ENCODE measurements at regions not wholly inside any gene's neighbourhood (a gene's known extent, or its start where the extent isn't known, plus 50 kb on each side); places are given as distances from the start of the nearest gene placed in this dataset.

DNA sequence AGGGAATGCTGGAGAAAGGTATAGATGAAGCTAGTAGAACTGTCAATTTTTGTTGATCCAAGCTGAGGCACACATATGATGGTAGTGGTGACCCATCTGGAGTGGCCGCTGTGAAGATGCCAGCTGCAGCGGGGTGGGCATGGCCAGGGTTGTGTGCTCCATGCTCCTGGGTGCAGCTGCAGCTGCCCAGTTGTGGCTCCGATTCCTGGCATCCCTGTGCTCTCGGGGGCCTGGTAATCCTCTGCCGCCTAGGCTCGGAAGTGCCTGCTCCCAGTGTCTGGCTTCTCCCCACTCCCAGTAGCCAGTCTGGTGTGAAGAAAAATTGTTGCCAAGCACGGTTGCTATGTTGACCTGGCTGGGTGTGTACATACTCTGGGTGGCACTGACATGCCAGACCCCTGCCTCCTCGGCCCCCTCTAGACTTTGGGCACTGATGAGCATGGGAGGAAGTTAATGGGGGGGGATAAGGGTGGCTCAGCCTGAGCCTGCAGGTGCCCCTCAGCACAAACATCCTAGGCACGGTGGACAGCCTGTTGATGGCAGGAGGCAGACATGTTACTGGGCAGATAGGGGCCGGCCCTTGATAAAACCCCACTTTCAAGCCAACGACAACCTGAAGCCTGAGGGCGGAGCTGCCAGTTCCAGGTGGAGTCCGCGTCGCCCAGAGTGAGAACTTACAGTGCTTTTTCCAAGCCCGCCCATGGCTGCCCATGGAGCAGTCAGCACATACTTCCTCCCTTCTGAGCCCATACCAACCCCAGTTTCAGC lies 1400.7 kb downstream of the PCDH9 start:
- FAIRE-seq (no peak), DNase-seq (ENCODE audit: insufficient read length, low spot score) (no peak)
- TF ChIP-seq, protein P1, sequence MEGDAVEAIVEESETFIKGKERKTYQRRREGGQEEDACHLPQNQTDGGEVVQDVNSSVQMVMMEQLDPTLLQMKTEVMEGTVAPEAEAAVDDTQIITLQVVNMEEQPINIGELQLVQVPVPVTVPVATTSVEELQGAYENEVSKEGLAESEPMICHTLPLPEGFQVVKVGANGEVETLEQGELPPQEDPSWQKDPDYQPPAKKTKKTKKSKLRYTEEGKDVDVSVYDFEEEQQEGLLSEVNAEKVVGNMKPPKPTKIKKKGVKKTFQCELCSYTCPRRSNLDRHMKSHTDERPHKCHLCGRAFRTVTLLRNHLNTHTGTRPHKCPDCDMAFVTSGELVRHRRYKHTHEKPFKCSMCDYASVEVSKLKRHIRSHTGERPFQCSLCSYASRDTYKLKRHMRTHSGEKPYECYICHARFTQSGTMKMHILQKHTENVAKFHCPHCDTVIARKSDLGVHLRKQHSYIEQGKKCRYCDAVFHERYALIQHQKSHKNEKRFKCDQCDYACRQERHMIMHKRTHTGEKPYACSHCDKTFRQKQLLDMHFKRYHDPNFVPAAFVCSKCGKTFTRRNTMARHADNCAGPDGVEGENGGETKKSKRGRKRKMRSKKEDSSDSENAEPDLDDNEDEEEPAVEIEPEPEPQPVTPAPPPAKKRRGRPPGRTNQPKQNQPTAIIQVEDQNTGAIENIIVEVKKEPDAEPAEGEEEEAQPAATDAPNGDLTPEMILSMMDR (IDR thresholded peaks at IDR 0.05; ENCODE audit: insufficient read depth, missing control alignments): no peak

- DNase-seq (ENCODE audit: insufficient read length, low spot score): no peak
- TF ChIP-seq, protein P1 (IDR thresholded peaks at IDR 0.05; ENCODE audit: insufficient read depth, missing control alignments): no peak
- FAIRE-seq: no peak
These were observed 1403.5 kb downstream of the PCDH9 start for GRCh38 chr13:65826657-65827056.

DNA sequence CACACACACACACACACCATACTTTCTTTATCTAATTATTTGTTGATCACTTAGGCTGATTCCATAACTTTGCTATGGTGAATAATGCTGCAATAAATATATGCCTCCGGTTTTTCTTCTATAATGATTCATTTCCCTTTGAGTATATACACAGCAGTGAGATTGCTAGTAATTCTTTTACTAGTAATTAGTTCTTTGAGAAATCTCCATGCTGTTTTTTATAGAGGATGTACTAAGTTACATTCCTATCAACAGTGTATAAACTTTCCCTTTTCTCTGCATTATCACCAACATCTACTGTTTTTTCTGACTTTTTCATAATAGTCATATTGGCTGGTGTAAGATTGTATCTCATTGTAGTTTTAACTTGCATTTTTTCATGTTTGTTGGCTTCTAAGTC lies 1405.1 kb downstream of the PCDH9 start:
- no peak for DNase-seq (ENCODE audit: insufficient read length, low spot score)
- TF ChIP-seq, protein P1 (IDR thresholded peaks at IDR 0.05; ENCODE audit: insufficient read depth, missing control alignments): no peak
- no peak for FAIRE-seq

- peak; percentile 25 for FAIRE-seq
- no peak for DNase-seq (ENCODE audit: insufficient read length, low spot score)
- TF ChIP-seq, protein P1 (IDR thresholded peaks at IDR 0.05; ENCODE audit: insufficient read depth, missing control alignments): no peak
These were observed 1422.1 kb downstream of the PCDH9 start for GRCh38 chr13:65808061-65808460.

DNA sequence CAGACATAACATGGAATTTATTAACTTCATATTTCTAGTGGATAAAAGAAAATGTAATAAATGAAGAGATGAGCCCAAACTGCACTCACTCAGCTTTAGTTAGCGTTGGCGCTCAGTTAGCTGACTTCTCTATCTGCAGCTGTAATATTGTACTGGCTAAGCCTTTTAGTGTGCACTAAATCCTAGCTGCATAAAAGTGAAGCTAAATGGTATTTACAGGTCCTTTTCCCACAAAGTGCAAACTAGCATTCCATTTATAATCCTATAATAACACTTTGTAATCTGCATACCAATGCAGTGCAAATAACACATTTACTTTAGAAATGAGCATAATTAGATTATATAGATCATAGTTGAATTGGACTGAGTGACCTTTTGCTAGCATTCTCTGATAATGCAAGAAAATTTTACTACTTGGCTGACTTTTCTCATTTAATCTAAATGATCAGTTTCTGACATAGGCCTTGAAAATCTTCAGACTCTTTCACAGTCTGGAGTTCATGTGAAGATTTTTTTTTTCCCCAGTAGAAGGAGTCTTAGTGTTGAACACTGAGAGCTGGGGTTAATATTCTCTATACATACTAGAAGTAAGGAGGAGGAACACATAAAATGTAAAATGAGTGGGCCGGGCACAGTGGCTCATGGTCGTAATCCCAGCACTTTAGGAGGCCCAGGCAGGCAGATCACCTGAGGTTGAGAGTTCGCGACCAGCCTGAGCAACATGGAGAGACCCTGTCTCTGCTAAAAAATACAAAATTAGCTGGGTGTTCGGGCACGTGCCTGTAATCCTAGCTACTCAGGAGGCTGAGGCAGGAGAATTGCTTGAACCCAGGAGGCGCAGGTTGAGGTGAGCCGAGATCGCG lies 1426.4 kb downstream of the PCDH9 start:
- no peak for DNase-seq (ENCODE audit: insufficient read length, low spot score)
- TF ChIP-seq, protein P1 (IDR thresholded peaks at IDR 0.05; ENCODE audit: insufficient read depth, missing control alignments): no peak
- peak; percentile 41 for FAIRE-seq

GRCh38 chr13:65789815-65790214 lies 1440.3 kb downstream of the PCDH9 start:
- TF ChIP-seq, protein P1 (IDR thresholded peaks at IDR 0.05; ENCODE audit: insufficient read depth, missing control alignments): no peak
- FAIRE-seq (no peak), DNase-seq (ENCODE audit: insufficient read length, low spot score) (no peak)
